Lower leg skin (tissue), 4 donors: ENCODE measurements at regions not wholly inside any gene's neighbourhood (a gene's known extent, or its start where the extent isn't known, plus 50 kb on each side); places are given as distances from the start of the nearest gene placed in this dataset.

ENCODE experiments used
- DNase-seq, 2 donors: peaks; one replicate each; pipeline ENCODE4 v3.0.0-alpha.2; 2019; ENCODE audit warnings: low spot score in 2 of 2
- H3K4me3 ChIP-seq: fragments of 200-600 bp; sonication (generic); 2 replicates; pipeline ENCODE4 v1.5.1; 2017; ENCODE audit warnings: mild to moderate bottlenecking, low read depth; ENCODE audit not compliant: poor library complexity, severe bottlenecking
- POLR2A ChIP-seq, 2 donors: fragments of 450-650 bp; IDR thresholded peaks; one replicate each; pipeline ENCODE4 v1.6.1; 2016 to 2017; ENCODE audit warnings: antibody characterized with exemption in 2 of 2, mild to moderate bottlenecking in 1 of 2, moderate library complexity in 1 of 2
- WGBS, 2 donors: methylation state at CpG; one replicate each; pipeline ENCODE4 v1.1.5; 2018; 5-methylcytosine and 5-hydroxymethylcytosine counted together
- intact Hi-C: fragments of 100-400 bp; cut with DNase I; formaldehyde crosslinking; loops from one replicate; pipeline ENCODE4 v1.15.0; 2023; ENCODE audit warnings: low total_unique reads
- TF ChIP-seq, protein P1 (sequence below), 3 donors: fragments of 450-650 bp; IDR thresholded peaks; one replicate each; pipeline ENCODE4 v1.5.1; 2016; ENCODE audit warnings: antibody characterized with exemption in 3 of 3, mild to moderate bottlenecking in 3 of 3, moderate library complexity in 2 of 3

DNA sequence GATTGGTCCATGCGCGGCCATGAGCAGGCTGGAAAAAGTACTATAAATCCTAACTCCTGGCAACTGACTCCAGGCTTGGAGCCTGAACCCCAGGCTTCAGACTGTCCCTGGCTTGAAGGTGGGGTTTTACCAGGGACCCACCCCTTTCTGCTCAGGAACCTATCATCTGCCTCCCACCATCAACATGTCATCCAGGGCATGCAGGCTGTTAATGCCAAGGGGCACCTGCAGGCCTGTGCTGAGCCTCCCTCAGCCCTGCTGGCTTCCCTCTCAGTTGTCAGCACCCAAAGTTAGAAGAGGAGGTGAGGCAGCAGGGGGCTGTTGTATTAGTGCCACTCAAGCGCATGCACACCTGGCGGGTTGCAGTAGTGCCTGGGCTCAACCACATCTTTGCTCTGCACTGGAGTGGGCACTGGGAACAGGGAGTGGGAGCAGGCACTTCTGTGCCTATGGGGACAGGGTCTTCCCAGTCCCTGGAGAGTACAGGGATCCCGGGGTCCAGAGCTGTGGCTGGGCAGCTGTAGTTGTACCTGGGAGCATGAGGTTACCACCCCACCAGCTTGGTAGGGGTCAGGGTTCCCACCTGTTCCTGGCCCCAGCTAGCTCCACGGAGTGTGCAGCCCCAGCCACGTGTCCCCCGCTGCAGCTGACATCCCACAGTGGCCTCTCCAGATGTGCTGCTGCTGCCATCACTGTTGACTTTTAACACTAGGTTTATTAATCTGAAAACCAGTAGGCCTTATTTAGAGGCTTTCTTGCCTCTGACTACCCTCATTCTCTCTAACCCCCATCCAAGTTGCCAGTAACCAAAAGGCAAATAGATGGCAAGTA lies 306.2 kb upstream of the RIOK2 start:
- H3K4me3 ChIP-seq: no peak overlapping the region
- WGBS, 2 donors: 78 to 93% methylated on average over 7 to 8 of the region's 8 CpGs
- no peak for TF ChIP-seq POLR2A (IDR thresholded peaks at IDR 0.05)
- TF ChIP-seq, protein P1, sequence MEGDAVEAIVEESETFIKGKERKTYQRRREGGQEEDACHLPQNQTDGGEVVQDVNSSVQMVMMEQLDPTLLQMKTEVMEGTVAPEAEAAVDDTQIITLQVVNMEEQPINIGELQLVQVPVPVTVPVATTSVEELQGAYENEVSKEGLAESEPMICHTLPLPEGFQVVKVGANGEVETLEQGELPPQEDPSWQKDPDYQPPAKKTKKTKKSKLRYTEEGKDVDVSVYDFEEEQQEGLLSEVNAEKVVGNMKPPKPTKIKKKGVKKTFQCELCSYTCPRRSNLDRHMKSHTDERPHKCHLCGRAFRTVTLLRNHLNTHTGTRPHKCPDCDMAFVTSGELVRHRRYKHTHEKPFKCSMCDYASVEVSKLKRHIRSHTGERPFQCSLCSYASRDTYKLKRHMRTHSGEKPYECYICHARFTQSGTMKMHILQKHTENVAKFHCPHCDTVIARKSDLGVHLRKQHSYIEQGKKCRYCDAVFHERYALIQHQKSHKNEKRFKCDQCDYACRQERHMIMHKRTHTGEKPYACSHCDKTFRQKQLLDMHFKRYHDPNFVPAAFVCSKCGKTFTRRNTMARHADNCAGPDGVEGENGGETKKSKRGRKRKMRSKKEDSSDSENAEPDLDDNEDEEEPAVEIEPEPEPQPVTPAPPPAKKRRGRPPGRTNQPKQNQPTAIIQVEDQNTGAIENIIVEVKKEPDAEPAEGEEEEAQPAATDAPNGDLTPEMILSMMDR (IDR thresholded peaks at IDR 0.05): no peak
- intact Hi-C loops: no loop called here
- no peak for DNase-seq

DNA sequence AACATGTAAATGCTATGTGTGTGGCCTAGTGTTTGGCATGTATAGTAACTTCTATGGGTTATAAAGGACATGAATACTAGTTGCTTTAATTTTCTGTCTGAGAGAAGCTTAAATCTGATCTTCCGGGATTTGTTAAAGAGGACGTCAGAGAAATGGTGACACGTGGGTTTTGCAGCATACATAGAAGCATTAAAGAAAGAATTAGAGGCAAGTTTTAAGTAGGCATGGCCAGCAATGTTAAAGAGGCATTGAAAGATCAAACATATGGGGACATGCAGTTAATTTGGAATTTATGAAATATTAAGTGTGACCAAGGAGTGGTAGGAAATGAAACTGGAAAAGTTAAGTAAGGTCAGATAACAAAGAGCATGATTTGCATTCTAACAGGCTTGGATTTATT lies 311.4 kb upstream of the RIOK2 start:
- TF ChIP-seq, protein P1 (IDR thresholded peaks at IDR 0.05): no peak
- no peak for TF ChIP-seq POLR2A (IDR thresholded peaks at IDR 0.05)
- no peak for DNase-seq
- WGBS, 2 donors: 62% methylated on average over 3 of the region's 3 CpGs
- intact Hi-C loops: no loop called here
- H3K4me3 ChIP-seq: no peak overlapping the region

DNA sequence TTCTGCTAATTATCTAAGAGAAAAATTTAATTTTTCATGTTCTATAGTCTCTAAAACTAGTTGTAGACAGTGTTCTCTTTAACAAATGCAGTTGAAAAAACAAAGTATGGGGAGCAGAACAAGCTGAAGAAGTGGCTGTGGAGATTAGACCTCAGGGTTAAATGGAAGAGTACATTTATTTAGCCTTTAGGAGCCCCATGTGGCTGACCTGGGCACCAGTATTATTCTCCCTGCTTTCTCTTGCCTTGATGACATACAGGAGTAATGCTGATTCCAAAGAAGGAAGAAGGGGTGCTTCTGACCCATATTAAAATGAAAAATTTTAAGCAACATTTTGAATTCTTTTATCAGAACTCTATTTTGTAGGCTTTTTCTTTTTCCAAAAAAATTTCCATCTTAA lies 312.3 kb upstream of the RIOK2 start:
- H3K4me3 ChIP-seq: no peak overlapping the region
- TF ChIP-seq, protein P1 (IDR thresholded peaks at IDR 0.05): no peak
- no peak for TF ChIP-seq POLR2A (IDR thresholded peaks at IDR 0.05)
- intact Hi-C loops: no loop called here
- DNase-seq: no peak

DNA sequence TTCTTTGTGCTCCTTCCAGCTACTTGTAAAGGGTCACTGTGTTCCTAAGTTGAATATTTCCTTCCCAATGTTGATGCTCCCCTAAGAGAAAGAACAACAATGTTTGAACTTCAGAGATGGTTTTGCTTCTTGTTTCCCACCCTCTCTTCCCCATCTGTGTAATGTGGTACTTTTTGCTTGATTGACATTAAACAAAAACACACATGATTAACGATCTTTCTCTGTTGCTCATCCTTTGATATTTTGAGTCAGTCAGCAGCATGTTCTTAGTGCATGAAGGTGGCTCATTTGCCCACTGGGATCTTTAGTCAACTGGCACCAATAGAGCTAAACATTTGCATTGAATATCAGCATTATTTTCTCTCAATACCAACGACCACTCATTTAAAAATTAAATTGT lies 313.0 kb upstream of the RIOK2 start:
- no peak for TF ChIP-seq POLR2A (IDR thresholded peaks at IDR 0.05)
- TF ChIP-seq, protein P1 (IDR thresholded peaks at IDR 0.05): no peak
- WGBS, 2 donors: 58 to 60% methylated on average over 2 of the region's 2 CpGs
- DNase-seq: no peak
- intact Hi-C loops: no loop called here
- H3K4me3 ChIP-seq: no peak overlapping the region

DNA sequence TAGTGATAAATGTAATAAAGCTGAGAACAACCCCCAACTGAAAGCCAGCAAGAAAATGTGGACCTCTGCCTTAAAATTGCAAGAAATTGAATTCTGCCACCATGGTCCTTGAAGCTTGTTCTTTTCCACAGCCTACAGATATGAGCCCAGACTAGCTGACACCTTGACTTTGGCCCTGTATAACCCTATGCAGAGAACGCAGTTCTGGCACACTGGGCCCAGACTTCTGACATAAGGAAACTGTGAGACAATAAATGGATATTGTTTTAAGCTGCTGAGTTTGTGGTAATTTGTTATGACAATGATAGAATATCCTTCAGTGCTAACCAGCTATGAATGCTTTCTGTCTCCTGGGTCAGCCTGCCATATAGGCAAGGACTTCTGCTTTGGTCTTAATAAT lies 315.6 kb upstream of the RIOK2 start:
- TF ChIP-seq, protein P1 (IDR thresholded peaks at IDR 0.05): no peak
- TF ChIP-seq POLR2A (IDR thresholded peaks at IDR 0.05): no peak
- intact Hi-C loops: no loop called here
- 86 to 100% methylated on average over 1 of the region's 1 CpG for WGBS, 2 donors
- no peak overlapping the region for H3K4me3 ChIP-seq
- no peak for DNase-seq

DNA sequence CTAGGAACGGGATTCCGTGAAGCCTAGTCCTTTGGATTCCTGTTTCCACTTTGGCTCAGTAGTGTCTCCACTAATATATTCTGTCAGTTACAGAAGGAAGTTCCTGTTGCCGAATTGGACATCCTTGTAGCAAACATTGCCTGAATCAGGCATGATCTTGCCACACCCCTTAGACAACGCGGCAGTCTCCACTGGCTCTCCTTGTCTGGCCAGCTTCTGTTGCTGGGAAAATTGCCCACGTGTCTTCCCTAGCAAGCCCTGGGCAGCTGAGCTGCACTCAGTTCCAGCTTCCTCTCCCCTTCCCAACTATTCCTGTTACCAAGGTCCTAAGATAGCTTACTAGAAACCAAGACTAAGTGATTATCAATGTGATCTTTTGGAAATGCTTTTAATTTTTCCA lies 316.6 kb upstream of the RIOK2 start:
- WGBS, 2 donors: 29 to 35% methylated on average over 6 of the region's 6 CpGs
- H3K4me3 ChIP-seq: no peak overlapping the region
- DNase-seq: no peak
- intact Hi-C loops: no loop called here
- no peak for TF ChIP-seq POLR2A (IDR thresholded peaks at IDR 0.05)
- TF ChIP-seq, protein P1 (IDR thresholded peaks at IDR 0.05): no peak
